Heart left ventricle (tissue), 16 donors: ENCODE measurements at regions not wholly inside any gene's neighbourhood (a gene's known extent, or its start where the extent isn't known, plus 50 kb on each side); places are given as distances from the start of the nearest gene placed in this dataset.

ENCODE experiments used
- ATAC-seq, 4 donors: fragments of 200-7000 bp; cut with Tn5 transposase; one replicate each; pipeline ENCODE4 v1.9.1; 2020 to 2022; ENCODE audit warnings: moderate library complexity in 4 of 4, mild to moderate bottlenecking in 3 of 4, moderate number of reproducible peaks in 1 of 4
- DNase-seq, 5 donors: peaks; one replicate each; pipeline ENCODE4 v3.0.0-alpha.2; 2020
- H3K27ac ChIP-seq, 12 donors: fragments of 200-600 bp; sonication (generic) in 4 of 12; one replicate each; pipeline versions ENCODE4 v1.5.0 to v1.8.0; 2016 to 2022; ENCODE audit warnings: mild to moderate bottlenecking in 2 of 12
- H3K27me3 ChIP-seq, 9 donors: fragments of 200-600 bp; sonication (generic) in 2 of 9; one replicate each; pipeline versions ENCODE4 v1.5.1 to v1.8.0; 2016 to 2022; ENCODE audit warnings: mild to moderate bottlenecking in 3 of 9
- H3K36me3 ChIP-seq, 9 donors: fragments of 200-600 bp; sonication (generic) in 2 of 9; one replicate each; pipeline versions ENCODE4 v1.5.0 to v1.8.0; 2018 to 2022; ENCODE audit warnings: mild to moderate bottlenecking in 2 of 9
- H3K4me1 ChIP-seq, 12 donors: fragments of 200-600 bp; sonication (generic) in 4 of 12; one replicate each; pipeline versions ENCODE4 v1.5.0 to v1.8.0; 2016 to 2022; ENCODE audit warnings: mild to moderate bottlenecking in 3 of 12
- H3K4me3 ChIP-seq, 12 donors: fragments of 200-600 bp; sonication (generic) in 4 of 12; one replicate each; pipeline versions ENCODE4 v1.5.0 to v1.8.0; 2017 to 2022; ENCODE audit warnings: mild to moderate bottlenecking in 9 of 12, moderate library complexity in 4 of 12
- H3K9me3 ChIP-seq, 12 donors: fragments of 200-600 bp; sonication (generic) in 4 of 12; one replicate each; pipeline versions ENCODE4 v1.5.0 to v1.8.0; 2016 to 2022; ENCODE audit warnings: mild to moderate bottlenecking in 1 of 12
- POLR2A ChIP-seq, 2 donors: fragments of 450-650 bp; IDR thresholded peaks; one replicate each; pipeline ENCODE4 v1.6.1; 2017; ENCODE audit warnings: antibody characterized with exemption in 2 of 2, mild to moderate bottlenecking in 2 of 2, moderate library complexity in 2 of 2
- WGBS, 4 donors: extraction: QIAGEN DNeasy Blood & Tissue Kit in 2 of 4; methylation state at CpG; one replicate each; pipeline versions ENCODE4 v1.1.5 to v1.1.7; 2013 to 2018; 5-methylcytosine and 5-hydroxymethylcytosine counted together
- intact Hi-C, 10 donors: fragments of 100-400 bp; cut with DNase I; formaldehyde crosslinking; loops; one replicate each; pipeline versions ENCODE4 v1.11.1 to v1.14.2; 2022
- TF ChIP-seq, protein P1 (sequence below), 12 donors: fragments of 200-600 bp; sonication (generic) in 4 of 12; IDR thresholded peaks; one replicate each; pipeline versions ENCODE4 v1.5.0 to v1.8.0; 2018 to 2022; ENCODE audit warnings: antibody characterized with exemption in 12 of 12, mild to moderate bottlenecking in 5 of 12
- donor health status: ischemic (EF 13 %, LVEDD 7.1; RV severe dilation, severe dysfunction).
- donor health status: healthy with polysubstance abuse.
- donor health status: DM: no; HTN: yes; CAD: no.
- donor health status: DM: no; HTN: no; CAD: no.
- donor health status: ischemic (EF 25% LVEDD 6.9; RV normal size, moderate dysfunction).
- donor health status: ischemic (EF 25% LVEDD 5.7; RV mildly dilated, moderate dysfunction).
- donor health status: healthy.
- donor health status: DM: yes; HTN: yes; CAD: no.
- donor health status: ischemic (EF 35%, LVEDD 5.7; RV mildly dilated, moderate dysfunction).
- donor health status: nonischemic (EF 11% LVEDD 7.7; RV severe dilation, severe dysfunction).
- donor health status: DM: yes; HTN: yes; CAD: no.
- donor health status: PGD.
- donor health status: ischemic (EF 29% LVEDD 5.4; RV normal size, mild dysfunction).
- donor health status: nonischemic (EF 23%, LVEDD 6.1; RV moderate dilation, normal function).

DNA sequence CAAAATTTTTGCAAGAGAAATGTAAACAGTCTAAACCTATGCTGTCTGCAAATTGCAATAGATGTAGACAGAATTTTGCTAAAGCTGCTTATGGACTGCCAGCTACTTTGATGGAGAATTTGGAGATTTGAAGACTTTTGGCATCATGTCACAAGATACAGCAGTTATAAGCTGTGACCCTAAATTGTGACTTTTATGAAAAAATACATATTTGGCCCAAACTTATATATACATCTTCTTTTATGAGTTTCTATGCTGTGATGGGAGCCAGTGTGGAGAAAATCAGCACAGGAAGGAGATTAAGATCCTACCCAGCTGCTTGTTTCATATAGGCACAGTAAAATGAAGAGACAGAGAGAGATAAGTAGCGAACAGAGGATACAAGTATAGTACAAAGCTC, 1595.4 kb downstream of the PLA2G4A start:
- no peaks in the 10 kb centered on the region for H3K9me3 ChIP-seq
- DNase-seq (no peak), ATAC-seq (no peak)
- no peak overlapping the region for H3K27ac ChIP-seq
- WGBS, 4 donors = 52 to 78% (median 69%) methylated on average over 1 of the region's 1 CpG
- no peaks in the 10 kb centered on the region for H3K27me3 ChIP-seq
- no peak overlapping the region for H3K4me3 ChIP-seq
- H3K36me3 ChIP-seq = no peaks in the 10 kb centered on the region
- no peaks in the 10 kb centered on the region for H3K4me1 ChIP-seq
- intact Hi-C loops = no loop called here
- TF ChIP-seq, protein P1, sequence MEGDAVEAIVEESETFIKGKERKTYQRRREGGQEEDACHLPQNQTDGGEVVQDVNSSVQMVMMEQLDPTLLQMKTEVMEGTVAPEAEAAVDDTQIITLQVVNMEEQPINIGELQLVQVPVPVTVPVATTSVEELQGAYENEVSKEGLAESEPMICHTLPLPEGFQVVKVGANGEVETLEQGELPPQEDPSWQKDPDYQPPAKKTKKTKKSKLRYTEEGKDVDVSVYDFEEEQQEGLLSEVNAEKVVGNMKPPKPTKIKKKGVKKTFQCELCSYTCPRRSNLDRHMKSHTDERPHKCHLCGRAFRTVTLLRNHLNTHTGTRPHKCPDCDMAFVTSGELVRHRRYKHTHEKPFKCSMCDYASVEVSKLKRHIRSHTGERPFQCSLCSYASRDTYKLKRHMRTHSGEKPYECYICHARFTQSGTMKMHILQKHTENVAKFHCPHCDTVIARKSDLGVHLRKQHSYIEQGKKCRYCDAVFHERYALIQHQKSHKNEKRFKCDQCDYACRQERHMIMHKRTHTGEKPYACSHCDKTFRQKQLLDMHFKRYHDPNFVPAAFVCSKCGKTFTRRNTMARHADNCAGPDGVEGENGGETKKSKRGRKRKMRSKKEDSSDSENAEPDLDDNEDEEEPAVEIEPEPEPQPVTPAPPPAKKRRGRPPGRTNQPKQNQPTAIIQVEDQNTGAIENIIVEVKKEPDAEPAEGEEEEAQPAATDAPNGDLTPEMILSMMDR (IDR thresholded peaks at IDR 0.05) = no peak
- no peak for TF ChIP-seq POLR2A (IDR thresholded peaks at IDR 0.05)

DNA sequence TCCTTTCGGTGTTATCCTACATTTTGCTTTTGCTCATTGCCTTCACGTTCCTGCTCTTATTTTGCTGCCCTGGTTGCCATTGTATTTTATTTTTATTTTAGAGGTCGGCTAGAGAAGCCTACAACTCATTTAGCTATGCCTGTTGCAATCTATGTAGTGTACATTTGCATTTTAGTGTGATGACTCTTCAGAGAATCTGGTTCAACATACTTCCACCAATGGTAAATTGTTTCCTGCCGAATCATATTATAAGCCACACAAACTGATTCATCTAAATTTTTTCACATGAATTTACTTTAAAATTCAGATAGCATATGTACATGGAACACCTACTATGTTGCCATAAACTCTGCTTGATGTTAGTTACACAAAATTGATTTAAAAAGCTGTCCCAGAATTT, 1596.9 kb downstream of the PLA2G4A start:
- WGBS, 4 donors = 57 to 77% (median 67%) methylated on average over 4 of the region's 4 CpGs

DNA sequence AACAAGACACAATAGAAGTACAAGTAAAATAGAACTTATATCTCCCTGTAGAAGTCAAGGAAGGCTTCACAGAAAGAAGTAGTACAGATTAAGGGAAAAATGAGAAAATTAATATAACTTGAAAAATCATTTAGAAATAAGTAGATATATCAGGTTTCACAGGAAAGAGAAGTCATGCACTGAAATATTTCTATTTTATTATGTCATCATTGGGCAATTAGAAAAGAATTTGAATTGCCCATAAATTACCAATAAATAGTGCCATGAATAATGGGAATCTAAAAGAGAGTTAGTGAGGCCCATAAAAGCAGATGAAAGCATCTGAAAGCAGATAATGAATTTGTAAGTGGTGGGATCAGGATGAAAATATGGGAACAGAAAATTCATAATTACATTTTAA, 1597.8 kb downstream of the PLA2G4A start:
- intact Hi-C loops = no loop called here
- H3K27me3 ChIP-seq = no peaks in the 10 kb centered on the region
- H3K9me3 ChIP-seq = no peaks in the 10 kb centered on the region
- TF ChIP-seq, protein P1 (IDR thresholded peaks at IDR 0.05) = no peak
- no peak for TF ChIP-seq POLR2A (IDR thresholded peaks at IDR 0.05)
- ATAC-seq (no peak), DNase-seq (no peak)
- no peak overlapping the region for H3K4me3 ChIP-seq
- no peak overlapping the region for H3K27ac ChIP-seq
- H3K36me3 ChIP-seq = no peaks in the 10 kb centered on the region
- no peaks in the 10 kb centered on the region for H3K4me1 ChIP-seq

More for the DNA sequence above, 1596.9 kb downstream of the PLA2G4A start:
- TF ChIP-seq, protein P1 (IDR thresholded peaks at IDR 0.05) = no peak
- no peak for TF ChIP-seq POLR2A (IDR thresholded peaks at IDR 0.05)
- Histone ChIP-seq H3K4me1 (no peaks in the 10 kb centered on the region), H3K9me3 (no peaks in the 10 kb centered on the region), H3K27me3 (no peaks in the 10 kb centered on the region), H3K36me3 (no peaks in the 10 kb centered on the region), H3K27ac (no peak overlapping the region), H3K4me3 (no peak overlapping the region)
- DNase-seq (no peak), ATAC-seq (no peak)
- intact Hi-C loops = no loop called here

DNA sequence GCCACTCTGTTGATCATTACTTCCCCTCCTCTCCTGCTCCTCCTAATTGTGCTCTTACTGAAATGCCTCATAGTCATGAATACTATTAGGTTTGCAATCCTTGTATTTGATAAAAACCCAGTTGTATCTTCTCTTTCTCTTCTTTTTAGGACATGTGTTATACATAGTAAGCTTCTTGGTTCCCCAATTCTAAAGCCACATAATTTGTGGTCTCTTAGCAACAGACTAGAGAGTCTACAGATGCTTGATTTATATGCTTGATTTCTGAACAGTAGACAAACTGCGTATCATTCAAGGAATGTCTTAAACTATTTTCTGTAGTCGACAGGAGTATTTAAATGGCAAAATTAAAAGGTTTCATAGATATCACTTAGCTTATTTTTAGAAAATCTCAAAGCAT, 1598.9 kb downstream of the PLA2G4A start:
- Histone ChIP-seq H3K4me3 (no peak overlapping the region), H3K4me1 (no peaks in the 10 kb centered on the region), H3K27me3 (no peaks in the 10 kb centered on the region), H3K9me3 (no peaks in the 10 kb centered on the region), H3K36me3 (no peaks in the 10 kb centered on the region), H3K27ac (no peak overlapping the region)
- 53 to 83% (median 69%) methylated on average over 2 of the region's 2 CpGs for WGBS, 4 donors
- TF ChIP-seq POLR2A (IDR thresholded peaks at IDR 0.05) = no peak
- TF ChIP-seq, protein P1 (IDR thresholded peaks at IDR 0.05) = no peak
- DNase-seq (no peak), ATAC-seq (no peak)
- intact Hi-C loops = no loop called here
